Gastrocnemius medialis (tissue), 4 donors: ENCODE measurements at regions not wholly inside any gene's neighbourhood (a gene's known extent, or its start where the extent isn't known, plus 50 kb on each side); places are given as distances from the start of the nearest gene placed in this dataset.

Experiments used
- POLR2A ChIP-seq, 2 donors: fragments of 450-650 bp; IDR thresholded peaks; one replicate each; pipeline ENCODE4 v1.6.1; 2017; ENCODE audit warnings: antibody characterized with exemption in 2 of 2, mild to moderate bottlenecking in 2 of 2, moderate library complexity in 2 of 2
- TF ChIP-seq, protein P1 (sequence below), 5 experiments: fragments of 450-650 bp in 3 of 5; fragments of 200-600 bp in 2 of 5; sonication (generic) in 2 of 5; IDR thresholded peaks in 4 of 5; conservative IDR thresholded peaks in 1 of 5; 1 replicate in 4 of 5; 2 replicates in 1 of 5; pipeline ENCODE4 v1.5.1; 2016 to 2019; ENCODE audit warnings: antibody characterized with exemption in 5 of 5, mild to moderate bottlenecking in 3 of 5, moderate library complexity in 3 of 5

GRCh38 chr5:91280362-91281269 is 102.5 kb downstream of the ARRDC3 start:
- peak; percentile 74 to 79 for TF ChIP-seq POLR2A (IDR thresholded peaks at IDR 0.05)
- TF ChIP-seq, protein P1, sequence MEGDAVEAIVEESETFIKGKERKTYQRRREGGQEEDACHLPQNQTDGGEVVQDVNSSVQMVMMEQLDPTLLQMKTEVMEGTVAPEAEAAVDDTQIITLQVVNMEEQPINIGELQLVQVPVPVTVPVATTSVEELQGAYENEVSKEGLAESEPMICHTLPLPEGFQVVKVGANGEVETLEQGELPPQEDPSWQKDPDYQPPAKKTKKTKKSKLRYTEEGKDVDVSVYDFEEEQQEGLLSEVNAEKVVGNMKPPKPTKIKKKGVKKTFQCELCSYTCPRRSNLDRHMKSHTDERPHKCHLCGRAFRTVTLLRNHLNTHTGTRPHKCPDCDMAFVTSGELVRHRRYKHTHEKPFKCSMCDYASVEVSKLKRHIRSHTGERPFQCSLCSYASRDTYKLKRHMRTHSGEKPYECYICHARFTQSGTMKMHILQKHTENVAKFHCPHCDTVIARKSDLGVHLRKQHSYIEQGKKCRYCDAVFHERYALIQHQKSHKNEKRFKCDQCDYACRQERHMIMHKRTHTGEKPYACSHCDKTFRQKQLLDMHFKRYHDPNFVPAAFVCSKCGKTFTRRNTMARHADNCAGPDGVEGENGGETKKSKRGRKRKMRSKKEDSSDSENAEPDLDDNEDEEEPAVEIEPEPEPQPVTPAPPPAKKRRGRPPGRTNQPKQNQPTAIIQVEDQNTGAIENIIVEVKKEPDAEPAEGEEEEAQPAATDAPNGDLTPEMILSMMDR (IDR thresholded peaks at IDR 0.05 in 4 of 5, conservative IDR thresholded peaks at IDR 0.05 in 1 of 5): peak in 1 of 5 experiments; percentile 14
